ENCODE measurements at regions not wholly inside any gene's neighbourhood (a gene's known extent, or its start where the extent isn't known, plus 50 kb on each side); places are given as distances from the start of the nearest gene placed in this dataset.
"Not testable (repeated sequence)": the region's sequence is repeated elsewhere in the genome, so short reads cannot be mapped to it uniquely, and the experiment has no call there.

- not testable (repeated sequence) for H3K4me3 Mint-ChIP-seq; DNase-seq (ENCODE audit: low spot score)
Observed at GRCh38 chr16:29355339-29356059, 51.0 kb downstream of the NPIPB11 start.

GRCh38 chr16:29354449-29354848, 52.1 kb downstream of the NPIPB11 start:
- not testable (repeated sequence) for H4K20me1 ChIP-seq (ENCODE audit: low read depth); H3K4me3 Mint-ChIP-seq; H3K4me3 ChIP-seq; H3K9me3 ChIP-seq (ENCODE audit: low read depth); H3K27me3 ChIP-seq; H3K4me1 ChIP-seq; H3K4me2 ChIP-seq; H3K27ac Mint-ChIP-seq; H3K27ac ChIP-seq; H3K9ac ChIP-seq; H3K27me3 Mint-ChIP-seq (ENCODE audit: insufficient read depth, low read depth); H3K79me2 ChIP-seq (ENCODE audit: low read depth); H3F3A ChIP-seq (ENCODE audit: low read depth); H3K9me3 Mint-ChIP-seq; H3K36me3 ChIP-seq; H2AFZ ChIP-seq (replicated peaks); H3K36me3 Mint-ChIP-seq; DNase-seq (ENCODE audit: low spot score)
- peaks cover 14% of the 10 kb centered on the region for H3K4me1 Mint-ChIP-seq

More at GRCh38 chr16:29355339-29356059, 51.0 kb downstream of the NPIPB11 start:
- not testable (repeated sequence) for H3K4me3 ChIP-seq; H3K9me3 ChIP-seq (ENCODE audit: low read depth); H3K27me3 ChIP-seq; H3K4me2 ChIP-seq; H3K79me2 ChIP-seq (ENCODE audit: low read depth); H3K4me1 ChIP-seq; H2AFZ ChIP-seq (replicated peaks); H3K9me3 Mint-ChIP-seq; H3K27ac Mint-ChIP-seq; H3K36me3 ChIP-seq; H4K20me1 ChIP-seq (ENCODE audit: low read depth); H3K27ac ChIP-seq; H3K9ac ChIP-seq; H3K36me3 Mint-ChIP-seq; H3F3A ChIP-seq (ENCODE audit: low read depth); H3K27me3 Mint-ChIP-seq (ENCODE audit: insufficient read depth, low read depth)
- H3K4me1 Mint-ChIP-seq, result peaks cover 14% of the 10 kb centered on the region

- H3K27ac Mint-ChIP-seq; H3K79me2 ChIP-seq (ENCODE audit: low read depth); H4K20me1 ChIP-seq (ENCODE audit: low read depth); H3K4me2 ChIP-seq; H3K9me3 ChIP-seq (ENCODE audit: low read depth); H3K36me3 ChIP-seq; H3K27ac ChIP-seq; H3K9ac ChIP-seq; H3K36me3 Mint-ChIP-seq; H3K4me1 ChIP-seq; H3K4me3 ChIP-seq; H2AFZ ChIP-seq (replicated peaks); H3K27me3 Mint-ChIP-seq (ENCODE audit: insufficient read depth, low read depth); H3K9me3 Mint-ChIP-seq; H3K27me3 ChIP-seq; H3K4me3 Mint-ChIP-seq; H3F3A ChIP-seq (ENCODE audit: low read depth); DNase-seq (ENCODE audit: low spot score): not testable (repeated sequence)
- peaks cover 16% of the 10 kb centered on the region for H3K4me1 Mint-ChIP-seq
Observed at GRCh38 chr16:29352617-29352999, 53.9 kb downstream of the NPIPB11 start.

- H3K36me3 ChIP-seq; H3K9me3 ChIP-seq (ENCODE audit: low read depth); H3K27me3 Mint-ChIP-seq (ENCODE audit: insufficient read depth, low read depth); H3F3A ChIP-seq (ENCODE audit: low read depth); H3K4me3 Mint-ChIP-seq; H3K9ac ChIP-seq; H3K27me3 ChIP-seq; H3K4me1 ChIP-seq; DNase-seq (ENCODE audit: low spot score); H3K4me3 ChIP-seq; H3K4me2 ChIP-seq; H3K79me2 ChIP-seq (ENCODE audit: low read depth); H3K27ac ChIP-seq; H2AFZ ChIP-seq (replicated peaks); H4K20me1 ChIP-seq (ENCODE audit: low read depth); H3K9me3 Mint-ChIP-seq; H3K36me3 Mint-ChIP-seq: not testable (repeated sequence)
- Mint-ChIP-seq H3K4me1 (peaks cover 16% of the 10 kb centered on the region), H3K27ac (peak overlapping the region; percentile 81)
Observed at GRCh38 chr16:29351970-29352616, 54.4 kb downstream of the NPIPB11 start.

- not testable (repeated sequence) for H3K27ac ChIP-seq; H2AFZ ChIP-seq (replicated peaks); DNase-seq (ENCODE audit: low spot score); H3F3A ChIP-seq (ENCODE audit: low read depth); H3K9me3 ChIP-seq (ENCODE audit: low read depth); H3K36me3 Mint-ChIP-seq; H3K9me3 Mint-ChIP-seq; H4K20me1 ChIP-seq (ENCODE audit: low read depth); H3K4me3 ChIP-seq; H3K27me3 Mint-ChIP-seq (ENCODE audit: insufficient read depth, low read depth); H3K36me3 ChIP-seq; H3K4me3 Mint-ChIP-seq; H3K9ac ChIP-seq; H3K4me2 ChIP-seq; H3K4me1 ChIP-seq; H3K27me3 ChIP-seq; H3K79me2 ChIP-seq (ENCODE audit: low read depth)
- Mint-ChIP-seq H3K4me1 (peaks cover 16% of the 10 kb centered on the region), H3K27ac (peak overlapping the region; percentile 81)
Observed at GRCh38 chr16:29351271-29351969, 55.1 kb downstream of the NPIPB11 start.

GRCh38 chr16:29349966-29350365, 56.5 kb downstream of the NPIPB11 start:
- not testable (repeated sequence) for H3K4me3 Mint-ChIP-seq; H3K4me2 ChIP-seq; H3K27me3 ChIP-seq; H3K4me3 ChIP-seq; H3K4me1 ChIP-seq; H3K27ac ChIP-seq; H3K27me3 Mint-ChIP-seq (ENCODE audit: insufficient read depth, low read depth); H3K36me3 Mint-ChIP-seq; H3K36me3 ChIP-seq; H3K79me2 ChIP-seq (ENCODE audit: low read depth); H2AFZ ChIP-seq (replicated peaks); H3K27ac Mint-ChIP-seq; H3F3A ChIP-seq (ENCODE audit: low read depth); H3K9me3 ChIP-seq (ENCODE audit: low read depth); DNase-seq (ENCODE audit: low spot score); H3K9me3 Mint-ChIP-seq; H4K20me1 ChIP-seq (ENCODE audit: low read depth); H3K9ac ChIP-seq
- peaks cover 16% of the 10 kb centered on the region for H3K4me1 Mint-ChIP-seq

- not testable (repeated sequence) for H3K4me3 ChIP-seq; H4K20me1 ChIP-seq (ENCODE audit: low read depth); H3K27me3 ChIP-seq; DNase-seq (ENCODE audit: low spot score); H3K9me3 ChIP-seq (ENCODE audit: low read depth); H3K4me2 ChIP-seq; H3K4me1 ChIP-seq; H2AFZ ChIP-seq (replicated peaks); H3K27me3 Mint-ChIP-seq (ENCODE audit: insufficient read depth, low read depth); H3K27ac Mint-ChIP-seq; H3K4me3 Mint-ChIP-seq; H3K27ac ChIP-seq; H3K36me3 ChIP-seq; H3K79me2 ChIP-seq (ENCODE audit: low read depth); H3K36me3 Mint-ChIP-seq; H3K9me3 Mint-ChIP-seq; H3F3A ChIP-seq (ENCODE audit: low read depth); H3K9ac ChIP-seq
- H3K4me1 Mint-ChIP-seq, result peaks cover 16% of the 10 kb centered on the region
Observed at GRCh38 chr16:29348748-29349147, 57.8 kb downstream of the NPIPB11 start.

- H3K27me3 ChIP-seq; H3K4me3 Mint-ChIP-seq; H3K9me3 ChIP-seq (ENCODE audit: low read depth); H3K9me3 Mint-ChIP-seq; H3K27ac ChIP-seq; H3K36me3 ChIP-seq; H3K4me3 ChIP-seq; H3K79me2 ChIP-seq (ENCODE audit: low read depth); H4K20me1 ChIP-seq (ENCODE audit: low read depth); H3K36me3 Mint-ChIP-seq; H2AFZ ChIP-seq (replicated peaks); H3F3A ChIP-seq (ENCODE audit: low read depth); H3K27ac Mint-ChIP-seq; H3K4me2 ChIP-seq; H3K27me3 Mint-ChIP-seq (ENCODE audit: insufficient read depth, low read depth); H3K4me1 ChIP-seq; H3K9ac ChIP-seq: not testable (repeated sequence)
- peak; percentile 16 for DNase-seq (ENCODE audit: low spot score)
- peaks cover 16% of the 10 kb centered on the region for H3K4me1 Mint-ChIP-seq
Observed at GRCh38 chr16:29348123-29348690, 58.3 kb downstream of the NPIPB11 start.
